Stimulated activated CD4-positive, alpha-beta T cell treated with anti-CD3 and anti-CD28 coated beads, Interleukin-4, amount 100 ng/mL, for 24 hours (primary cell): ENCODE measurements at regions not wholly inside any gene's neighbourhood (a gene's known extent, or its start where the extent isn't known, plus 50 kb on each side); places are given as distances from the start of the nearest gene placed in this dataset.
"Not testable (repeated sequence)": the region's sequence is repeated elsewhere in the genome, so short reads cannot be mapped to it uniquely, and the experiment has no call there.

ENCODE experiments used
- DNase-seq: peaks from one replicate; pipeline ENCODE4 v3.0.0-alpha.2; 2020

DNA sequence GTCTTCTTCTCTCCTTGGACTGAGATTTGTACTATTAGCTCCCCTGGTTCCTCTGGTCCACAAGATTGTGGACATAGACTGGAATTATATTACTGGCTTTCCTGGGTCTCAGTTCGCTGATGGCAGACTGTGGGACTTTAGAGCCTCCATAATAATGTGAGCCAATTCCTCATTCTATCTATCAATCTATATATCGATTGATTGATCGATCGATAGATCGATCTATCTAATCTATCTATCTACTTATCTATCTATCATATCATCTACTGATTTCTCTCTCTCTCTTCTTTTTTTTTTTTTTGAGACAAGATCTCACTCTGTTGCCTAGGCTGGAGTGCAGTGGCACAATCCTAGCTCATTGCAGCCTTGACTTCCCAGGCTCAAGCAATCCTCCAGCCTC, 51.5 kb upstream of the DDR1 start:
- no peak for DNase-seq

DNA sequence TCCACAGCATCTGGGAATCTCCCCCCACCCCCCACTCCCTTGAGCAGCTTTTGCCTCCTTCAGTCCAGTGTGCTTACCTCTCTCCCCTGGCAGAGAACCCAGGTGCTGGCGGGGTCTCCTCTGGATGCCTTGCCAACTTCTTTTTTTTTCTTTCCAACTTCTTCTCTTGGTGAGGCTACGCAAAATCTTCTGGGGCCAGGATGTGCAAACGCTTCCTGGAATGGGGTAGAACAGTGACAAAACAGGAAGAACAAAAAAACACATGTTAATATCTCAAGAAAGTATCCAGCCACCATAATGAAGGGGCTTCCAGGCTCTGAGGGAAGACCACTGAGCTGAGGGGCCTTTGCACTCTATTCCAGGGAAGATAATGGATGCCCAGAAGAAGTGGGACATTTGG, 53.9 kb upstream of the DDR1 start:
- no peak for DNase-seq

DNA sequence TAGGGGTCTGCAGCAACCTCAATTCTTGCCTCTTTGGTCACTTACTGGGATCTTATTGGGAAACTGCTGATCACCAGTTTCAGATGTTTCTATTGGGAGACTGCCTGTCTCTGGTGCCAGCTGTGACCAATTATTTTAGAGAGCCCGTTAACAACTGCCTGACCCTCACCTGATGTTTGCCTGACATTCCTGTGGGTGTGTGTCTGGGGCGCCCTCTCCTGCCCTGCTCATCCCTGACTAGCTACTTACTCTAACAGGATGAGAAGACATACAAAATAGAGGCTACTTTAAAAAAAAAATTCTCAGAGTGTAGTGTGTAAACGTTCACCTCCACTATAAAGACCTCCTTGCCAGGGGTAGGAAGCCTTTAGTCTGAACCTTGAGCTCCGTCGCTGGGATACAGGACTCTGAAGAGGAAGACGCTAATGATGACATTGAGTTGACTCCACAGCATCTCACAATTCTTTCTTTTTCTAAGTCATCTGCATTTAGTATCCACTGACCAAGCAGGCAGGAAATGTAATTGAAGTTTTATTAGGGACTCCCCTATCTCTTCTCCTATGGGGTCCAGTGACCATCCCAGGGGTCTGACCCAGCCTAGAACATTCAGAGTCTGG, 54.6 kb upstream of the DDR1 start:
- DNase-seq, result no peak

DNA sequence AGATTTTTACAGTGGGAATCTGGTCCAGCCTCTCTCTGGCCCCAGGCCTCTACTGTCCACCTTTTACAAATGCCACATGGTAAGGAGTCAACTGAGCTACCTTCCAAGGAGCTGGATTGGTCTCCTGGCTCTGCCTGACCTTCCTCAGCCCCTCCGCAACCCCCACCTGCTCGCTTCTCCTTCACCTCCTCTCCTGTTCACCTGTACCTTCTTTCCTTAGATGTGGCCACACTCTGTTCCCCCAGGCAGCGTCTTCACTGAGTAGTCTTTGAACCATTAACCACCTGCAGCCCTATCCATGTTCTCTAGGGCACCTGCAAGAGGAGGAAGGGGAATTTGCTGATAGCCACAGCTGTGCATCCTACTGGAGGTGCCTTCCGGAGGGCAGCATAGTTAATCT, 55.3 kb upstream of the DDR1 start:
- no peak for DNase-seq

DNA sequence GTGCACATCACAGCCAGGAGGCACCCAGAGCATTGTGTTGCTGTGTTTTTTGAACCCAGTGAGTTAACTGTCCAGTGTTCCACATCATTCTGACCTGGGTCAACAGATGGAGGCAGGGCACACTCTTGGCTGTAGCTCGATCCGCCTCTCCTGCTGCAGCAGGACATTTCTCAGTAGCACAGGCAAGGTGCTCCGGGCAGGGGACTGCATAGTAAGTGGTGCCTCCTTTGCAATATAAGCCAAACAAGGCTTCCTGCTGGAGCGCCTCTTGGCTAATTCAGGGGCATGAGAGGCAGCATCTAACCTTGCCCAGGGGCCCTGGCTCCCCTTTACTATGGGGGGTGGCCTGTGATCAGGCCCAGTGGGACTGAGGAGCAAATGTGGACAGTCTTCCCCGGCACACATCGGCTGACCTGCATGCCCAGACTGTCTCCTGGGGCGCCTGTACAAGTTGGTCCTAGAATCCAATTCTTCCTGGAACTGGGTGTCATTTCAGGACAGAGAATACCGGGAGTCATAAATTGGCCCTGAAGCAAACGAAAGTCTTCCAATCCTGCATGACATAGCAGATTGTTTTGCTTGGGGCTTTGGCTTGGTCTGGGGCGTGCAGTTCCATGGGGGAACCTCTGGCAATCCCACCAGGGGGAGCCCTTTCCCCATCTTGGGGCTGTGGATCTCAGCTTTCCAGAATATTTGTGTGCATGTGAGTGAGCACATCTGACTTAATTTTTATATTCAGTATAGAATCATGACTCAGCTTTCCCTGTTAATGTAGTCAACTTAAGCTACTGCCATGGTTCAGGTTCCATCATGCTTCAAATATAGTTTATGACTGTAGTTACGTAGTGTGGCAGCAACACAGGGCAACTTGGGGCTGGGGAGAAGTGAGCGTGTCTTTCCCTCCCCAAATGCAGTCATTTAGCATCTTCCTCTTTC, 56.0 kb upstream of the DDR1 start:
- DNase-seq, result peak; percentile 90

DNA sequence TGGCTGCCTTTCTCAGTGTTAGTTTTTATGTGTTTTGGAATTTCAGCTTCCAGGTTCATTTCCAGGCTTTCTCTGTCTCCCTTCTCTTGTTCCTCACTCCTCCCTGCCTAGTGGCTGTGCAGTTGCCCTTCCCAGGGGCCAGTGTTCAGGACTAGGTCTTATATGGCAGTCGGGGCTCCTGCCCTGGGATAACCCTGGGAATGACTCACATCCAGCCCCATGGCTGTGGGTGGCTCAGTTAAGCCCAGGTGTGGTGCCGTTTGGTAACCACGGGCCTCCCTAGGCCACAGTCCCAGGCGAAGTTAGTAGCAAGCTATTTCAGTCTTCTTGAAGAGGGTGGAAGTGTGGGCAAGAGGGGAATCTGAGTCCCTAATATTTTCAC, 57.4 kb upstream of the DDR1 start:
- peak; percentile 43 for DNase-seq

DNA sequence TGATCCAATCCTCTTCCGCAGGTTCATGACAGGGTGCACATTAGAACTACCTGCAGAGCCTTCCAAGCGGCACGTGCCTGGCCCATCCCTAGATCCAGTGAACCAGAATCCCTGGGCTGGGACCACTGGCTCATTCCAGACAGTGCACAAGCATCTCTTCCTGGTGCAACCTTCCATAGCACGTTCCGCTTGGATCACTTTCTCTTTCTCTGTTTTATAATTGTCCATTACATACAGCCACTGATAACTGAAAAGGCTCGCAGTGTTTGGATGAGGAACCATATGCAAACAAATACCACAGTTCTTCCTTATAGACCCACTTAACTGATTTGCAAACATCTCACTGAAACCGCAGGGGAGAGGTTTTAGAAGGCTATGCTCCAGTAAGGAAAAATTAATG, 59.6 kb upstream of the DDR1 start:
- DNase-seq, result no peak

DNA sequence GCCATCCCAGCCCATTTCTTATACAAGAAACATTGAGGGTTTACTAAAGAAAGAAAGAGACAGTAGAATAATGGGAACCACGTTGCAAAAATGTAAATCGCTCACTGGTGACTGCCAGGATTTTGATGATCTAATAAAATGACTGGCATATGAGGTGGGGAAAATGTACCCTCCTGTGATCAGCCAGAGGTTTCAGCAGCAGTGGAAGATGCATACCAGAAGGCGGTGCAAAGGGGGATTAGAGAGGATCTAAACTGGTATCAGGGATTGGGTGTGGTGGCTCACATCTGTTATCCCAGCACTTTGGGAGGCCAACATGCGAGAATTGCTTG, 60.8 kb upstream of the DDR1 start:
- no peak for DNase-seq

DNA sequence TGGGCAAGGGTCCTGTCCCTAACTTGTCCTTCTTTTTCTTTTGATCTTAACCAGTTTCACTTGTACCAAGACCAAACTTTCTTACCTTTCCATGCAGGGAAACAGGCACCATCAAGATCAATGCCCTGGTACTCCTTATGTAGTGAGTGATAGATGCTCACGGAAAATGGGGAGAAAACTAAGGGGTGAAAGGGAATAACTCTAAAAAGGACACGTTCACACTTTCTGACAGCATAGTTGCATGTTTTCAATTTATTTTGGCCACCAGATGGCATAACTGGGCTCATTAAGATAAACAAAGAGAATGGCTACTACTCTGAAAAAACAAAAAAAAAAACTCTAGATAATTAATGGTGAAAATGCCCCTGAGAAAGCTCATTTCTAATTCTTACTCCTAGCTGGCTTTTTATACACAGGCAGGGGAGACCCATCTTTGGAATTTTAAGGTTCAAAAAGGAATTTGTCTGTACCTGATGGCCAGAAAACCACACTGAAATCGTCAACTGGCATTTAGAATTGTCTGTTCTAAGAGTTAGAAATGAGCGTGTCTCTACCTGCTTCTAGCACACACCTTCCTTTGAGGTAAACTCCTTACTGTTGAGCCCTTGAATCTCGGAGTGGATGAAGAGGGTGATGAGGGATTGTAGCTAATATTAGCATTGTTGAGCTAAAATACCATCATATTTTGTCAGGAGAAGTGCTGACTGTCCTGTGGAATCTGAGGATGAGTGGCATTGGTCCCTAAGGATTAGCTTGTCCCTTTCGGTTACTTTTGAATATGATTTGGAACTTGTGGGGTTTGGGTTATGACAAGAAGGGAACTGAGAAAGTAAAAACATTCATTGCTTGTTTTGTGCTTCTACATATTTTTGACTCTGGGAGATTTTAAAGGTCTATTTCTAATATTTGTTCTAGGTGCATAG, 62.2 kb upstream of the DDR1 start:
- no peak for DNase-seq

DNA sequence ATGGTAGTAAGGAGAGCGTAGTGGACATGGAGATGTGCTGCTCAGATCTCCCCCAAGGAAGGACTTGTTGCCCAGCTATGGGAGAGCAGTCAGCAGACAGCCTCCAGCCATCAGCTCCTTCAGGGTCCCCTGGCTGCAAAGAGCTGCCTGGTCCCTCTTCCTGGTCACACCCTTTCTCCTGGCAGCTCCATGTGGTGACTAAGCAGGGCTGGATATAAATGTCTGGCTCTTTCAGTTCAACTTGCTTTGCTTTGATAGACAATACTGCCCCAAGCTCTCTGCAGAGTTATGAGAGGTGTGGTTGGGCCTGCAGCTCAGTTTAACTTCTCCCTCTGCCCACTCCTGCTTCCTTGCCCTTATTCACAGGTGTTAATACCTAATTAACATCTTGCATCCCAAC, 64.1 kb upstream of the DDR1 start:
- DNase-seq, result no peak

DNA sequence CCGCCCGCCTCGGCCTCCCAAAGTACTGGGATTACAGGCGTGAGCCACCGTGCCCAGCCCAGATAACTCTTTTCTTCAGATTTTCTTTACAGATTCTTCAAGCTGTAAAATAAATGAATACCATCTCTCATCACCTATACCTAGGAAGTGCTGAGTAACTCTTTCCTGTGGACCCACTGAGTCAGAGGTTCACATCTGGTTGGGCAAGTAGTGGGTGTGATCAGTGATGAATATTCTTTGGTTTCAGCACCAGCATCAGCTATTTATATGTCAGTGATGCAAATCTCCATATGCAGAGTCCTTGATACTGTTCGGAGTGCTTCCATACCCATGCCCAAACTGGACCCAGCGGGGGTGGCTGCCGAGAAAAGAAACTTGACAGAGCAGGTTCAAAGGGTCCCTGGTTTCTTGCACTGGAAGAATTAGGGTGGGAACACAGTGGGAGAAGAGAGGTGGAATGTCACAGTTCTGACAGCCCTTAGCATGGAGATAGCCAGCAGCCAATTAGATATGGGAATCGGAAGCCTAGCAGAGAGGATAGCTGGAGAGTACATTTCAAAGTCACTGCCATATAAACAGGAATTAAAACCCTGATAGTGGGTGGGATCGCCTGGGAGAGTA, 64.9 kb upstream of the DDR1 start:
- peak; percentile 84 for DNase-seq

DNA sequence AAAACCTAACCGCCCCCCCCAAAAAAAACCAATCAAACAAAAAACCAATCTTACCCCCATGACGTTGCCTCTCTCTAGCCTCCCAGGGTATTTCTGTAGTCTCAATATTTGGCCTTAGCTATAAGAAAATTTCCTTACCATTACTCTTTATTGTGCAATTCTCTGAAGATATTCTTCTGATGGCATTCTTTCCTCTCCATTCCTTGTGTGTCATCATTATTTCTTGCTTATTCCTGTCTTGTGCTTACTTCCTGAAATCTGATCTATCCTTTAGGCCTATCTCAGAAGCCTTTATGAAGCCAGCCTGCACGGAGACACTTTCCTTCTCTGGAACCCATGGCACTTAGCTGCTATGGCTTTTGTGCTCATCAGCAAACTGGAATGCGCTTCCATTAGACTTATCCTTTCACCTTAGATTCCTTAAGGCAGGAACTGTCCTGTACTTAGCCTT, 65.9 kb upstream of the DDR1 start:
- no peak for DNase-seq

DNA sequence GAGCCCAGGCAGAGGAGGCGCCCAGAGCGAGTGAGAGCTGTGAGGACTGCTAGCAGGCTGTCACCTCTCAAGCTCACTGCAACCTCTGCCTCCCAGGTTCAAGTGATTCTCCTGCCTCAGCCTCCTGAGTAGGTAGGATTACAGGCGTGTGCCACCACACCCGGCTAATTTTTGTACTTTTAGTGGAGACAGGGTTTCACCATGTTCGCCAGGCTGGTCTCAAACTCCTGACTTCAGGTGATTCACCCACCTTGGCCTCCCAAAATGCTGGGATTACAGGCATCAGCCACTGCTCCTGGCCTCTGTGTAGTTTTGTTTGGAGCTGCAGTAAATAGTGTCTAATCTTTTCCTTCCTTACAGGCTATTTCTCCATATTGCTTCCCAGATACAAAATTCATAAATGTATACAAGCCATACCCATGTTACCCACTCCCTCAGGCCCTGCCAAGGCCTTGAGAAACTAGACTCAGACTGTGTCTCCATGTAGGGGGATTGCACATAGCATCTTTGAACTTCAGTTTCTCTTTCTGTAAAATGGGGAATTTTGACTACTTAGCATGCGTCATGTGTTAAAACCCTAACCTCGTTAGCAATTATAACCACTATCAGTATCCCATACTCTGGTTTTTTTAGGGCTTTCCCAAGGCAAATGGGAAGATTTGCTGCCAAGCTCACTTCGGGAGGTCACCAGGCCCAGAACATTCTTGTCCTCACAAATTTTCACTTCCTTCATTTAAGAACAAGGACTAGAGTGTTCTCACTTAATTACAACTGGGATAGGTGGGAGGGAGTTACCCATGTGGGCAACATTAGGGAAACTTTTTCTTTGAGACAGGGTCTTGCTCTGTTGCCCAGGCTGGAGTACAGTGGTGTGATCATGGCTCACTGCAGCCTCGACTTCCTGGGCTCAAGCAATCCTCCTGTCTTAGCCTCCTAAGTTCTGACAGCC, 67.3 kb upstream of the DDR1 start:
- DNase-seq, result peak; percentile 56

DNA sequence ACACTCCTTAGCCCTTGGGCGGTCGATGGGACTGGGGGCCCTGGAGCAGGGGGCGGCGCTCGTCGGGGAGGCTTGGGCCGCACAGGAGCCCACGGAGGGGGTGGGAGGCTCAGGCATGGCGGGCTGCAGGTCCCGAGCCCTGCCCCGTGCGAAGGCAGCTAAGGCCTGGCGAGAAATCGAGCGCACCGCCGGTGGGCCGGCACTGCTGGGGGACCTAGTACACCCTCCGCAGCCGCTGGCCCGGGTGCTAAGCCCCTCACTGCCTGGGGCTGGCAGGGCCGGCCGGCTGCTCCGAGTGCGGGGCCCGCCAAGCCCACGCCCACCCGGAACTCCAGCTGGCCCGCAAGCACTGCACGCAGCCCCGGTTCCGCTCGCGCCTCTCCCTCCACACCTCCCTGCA, 68.0 kb upstream of the DDR1 start:
- not testable (repeated sequence) for DNase-seq

DNA sequence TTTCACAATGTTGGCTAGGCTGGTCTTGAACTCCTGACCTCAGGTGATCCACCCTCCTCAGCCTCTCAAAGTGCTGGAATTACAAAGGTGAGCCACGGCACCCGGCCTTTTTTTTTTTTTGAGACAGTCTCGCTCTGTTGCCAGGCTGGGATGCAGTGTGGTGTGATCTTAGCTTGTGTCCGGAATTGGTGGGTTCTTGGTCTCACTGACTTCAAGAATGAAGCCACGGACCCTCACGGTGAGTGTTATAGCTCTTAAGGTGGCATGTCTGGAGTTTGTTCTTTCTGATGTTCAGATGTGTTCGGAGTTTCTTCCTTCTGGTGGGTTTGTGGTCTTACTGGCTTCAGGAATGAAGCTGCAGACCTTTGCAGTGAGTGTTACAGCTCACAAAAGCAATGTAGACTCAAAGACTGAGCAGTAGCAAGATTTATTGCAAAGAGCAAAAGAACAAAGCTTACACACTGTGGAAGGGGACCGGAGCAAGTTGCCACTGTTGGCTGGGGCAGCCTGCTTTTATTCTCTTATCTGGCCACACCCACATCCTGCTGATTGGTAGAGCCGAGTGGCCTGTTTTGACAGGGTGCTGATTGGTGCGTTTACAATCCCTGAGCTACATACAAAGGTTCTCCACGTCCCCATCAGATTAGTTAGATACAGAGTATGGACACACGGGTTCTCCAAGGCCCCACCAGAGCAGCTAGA, 69.1 kb upstream of the DDR1 start:
- DNase-seq, result not testable (repeated sequence)

DNA sequence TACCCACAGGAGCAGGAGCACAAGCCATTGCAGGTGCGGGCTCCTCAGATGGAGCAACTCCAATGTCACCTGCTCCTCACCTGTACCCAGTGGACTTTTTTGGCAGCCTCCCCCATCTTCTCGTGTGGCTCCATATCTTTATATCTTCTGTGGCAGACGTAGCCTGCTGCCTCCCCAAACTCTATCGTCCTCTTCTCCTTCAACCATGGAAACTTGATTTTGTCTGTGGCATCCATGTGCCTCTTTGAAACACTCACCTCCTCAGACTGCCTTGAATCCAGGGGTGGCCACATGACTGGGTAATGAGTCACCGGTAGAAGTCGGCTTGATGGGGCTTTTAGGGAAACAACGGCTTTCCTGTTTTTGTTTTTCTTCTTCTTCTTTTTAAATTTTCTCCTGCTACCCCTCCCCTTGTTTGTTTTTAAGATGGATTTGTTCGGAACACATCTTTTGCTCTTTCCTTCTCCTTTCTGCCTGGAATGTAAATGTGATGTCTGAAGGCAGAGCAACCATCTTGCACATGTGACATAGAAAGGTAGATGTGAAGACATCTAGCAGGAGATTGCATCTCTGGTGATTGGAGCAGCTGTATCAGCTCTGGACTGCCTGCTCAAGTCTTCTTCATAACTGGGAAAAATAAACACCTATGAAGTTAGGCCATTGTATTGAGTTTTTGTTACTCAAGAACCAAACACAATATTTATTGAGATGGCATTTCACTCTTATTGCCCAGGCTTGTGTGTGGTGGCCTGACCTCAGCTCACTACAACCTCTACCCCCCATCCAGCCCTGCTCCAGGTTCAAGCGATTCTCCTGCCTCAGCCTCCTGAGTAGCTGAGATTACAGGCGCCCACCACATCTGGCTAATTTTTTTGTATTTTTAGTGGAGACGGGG, 69.9 kb upstream of the DDR1 start:
- DNase-seq, result peak; percentile 83

DNA sequence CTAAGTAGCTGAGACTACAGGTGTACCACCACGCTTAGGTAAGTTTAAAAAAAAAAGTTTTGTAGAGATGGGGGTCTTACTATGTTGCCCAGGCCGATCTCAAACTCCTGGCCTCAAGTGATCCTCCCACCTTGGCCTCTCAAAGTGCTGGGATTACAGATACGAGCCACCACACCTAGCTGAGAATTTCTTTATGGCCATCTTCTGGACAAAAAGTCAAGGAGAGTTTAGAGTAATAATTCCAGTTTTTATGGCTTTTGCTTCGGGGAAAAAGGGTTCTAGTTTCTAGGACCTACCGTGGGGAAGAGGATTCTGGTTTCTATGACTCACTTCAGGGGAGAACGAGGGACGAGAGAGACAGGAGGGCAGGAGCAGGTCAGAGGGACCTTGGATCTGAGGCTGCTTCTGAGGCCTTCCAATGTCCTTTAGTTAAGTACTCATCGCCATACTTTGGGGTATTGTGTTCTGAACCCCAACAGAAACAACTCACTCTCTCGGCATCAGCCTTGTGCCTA, 69.3 kb upstream of the IER3 start:
- DNase-seq, result no peak

DNA sequence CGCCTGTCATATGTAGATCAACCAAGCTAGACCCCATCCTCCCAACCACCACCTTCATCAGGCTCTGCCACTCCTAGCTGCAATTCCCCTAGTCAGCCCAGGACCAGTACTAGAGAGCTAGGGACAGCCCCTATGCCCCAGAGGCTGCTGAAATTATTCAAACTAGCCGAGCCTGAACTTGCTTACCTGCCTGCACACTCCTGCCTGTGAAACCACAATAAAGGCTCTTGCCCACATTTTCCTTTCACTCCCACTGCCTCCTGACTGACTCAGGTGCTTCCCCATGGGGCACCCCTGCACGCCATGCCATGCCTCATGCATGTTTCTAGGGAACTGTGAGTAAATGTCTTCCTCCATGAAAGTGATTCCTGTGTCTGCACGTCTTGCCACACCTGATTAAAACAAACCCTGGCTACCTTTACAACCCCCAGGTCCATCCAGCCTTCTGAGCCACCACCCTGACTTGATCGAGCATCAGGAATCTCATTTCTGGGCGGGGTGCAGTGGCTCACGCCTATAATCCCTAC, 66.5 kb upstream of the IER3 start:
- peak; percentile 91 for DNase-seq

DNA sequence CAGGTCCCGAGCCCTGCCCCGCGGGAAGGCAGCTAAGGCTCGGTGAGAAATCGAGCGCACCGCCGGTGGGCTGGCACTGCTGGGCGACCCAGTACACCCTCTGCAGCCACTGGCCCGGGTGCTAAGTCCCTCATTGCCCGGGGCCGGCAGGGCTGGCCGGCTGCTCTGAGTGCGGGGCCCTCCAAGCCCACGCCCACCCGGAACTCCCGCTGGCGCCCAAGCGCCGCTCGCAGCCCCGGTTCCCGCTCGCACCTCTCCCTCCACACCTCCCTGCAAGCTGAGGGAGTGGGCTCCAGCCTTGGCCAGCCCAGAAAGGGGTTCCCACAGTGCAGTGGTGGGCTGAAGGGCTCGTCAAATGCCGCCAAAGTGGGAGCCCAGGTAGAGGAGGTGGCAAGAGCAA, 63.2 kb upstream of the IER3 start:
- DNase-seq, result not testable (repeated sequence)
